ENCODE measurements at regions not wholly inside any gene's neighbourhood (a gene's known extent, or its start where the extent isn't known, plus 50 kb on each side); places are given as distances from the start of the nearest gene placed in this dataset.

- DNase-seq (ENCODE audit: low read depth): peak; percentile 86
- peak overlapping the region; percentile 53 for H3K4me3 ChIP-seq (ENCODE audit: low read depth, low read length)
- TF ChIP-seq CTCF (IDR thresholded peaks at IDR 0.05; ENCODE audit: insufficient read depth, low read depth, low read length, missing control alignments): peak; percentile 37
These were observed 65.3 kb downstream of the OR13A1 start for GRCh38 chr10:45249978-45250693.

DNA sequence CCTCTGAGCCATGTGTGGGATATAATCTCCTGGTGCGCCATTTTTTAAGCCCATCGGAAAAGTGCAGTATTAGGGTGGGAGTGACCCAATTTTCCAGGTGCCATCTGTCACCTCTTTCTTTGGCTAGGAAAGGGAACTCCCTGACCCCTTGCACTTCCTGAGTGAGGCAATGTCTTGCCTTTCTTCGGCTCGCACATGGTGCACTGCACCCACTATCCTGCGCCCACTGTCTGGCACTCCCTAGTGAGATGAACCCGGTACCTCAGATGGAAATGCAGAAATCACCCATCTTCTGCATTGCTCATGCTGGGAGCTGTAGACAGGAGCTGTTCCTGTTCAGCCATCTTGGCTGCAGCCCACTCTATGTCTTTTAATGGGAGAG is 64.7 kb downstream of the OR13A1 start:
- H3K4me3 ChIP-seq (ENCODE audit: low read depth, low read length): peak overlapping the region; percentile 53

More for the DNA sequence above, 64.7 kb downstream of the OR13A1 start:
- peak; percentile 21 for DNase-seq (ENCODE audit: low read depth)

All from GM12865 (cell line).